Activated CD8-positive, alpha-beta memory T cell treated with anti-CD3 and anti-CD28 coated beads, Interleukin-2, amount 10 ng/mL, durations not matched to agents 7 days and 5 days (primary cell): ENCODE measurements at regions not wholly inside any gene's neighbourhood (a gene's known extent, or its start where the extent isn't known, plus 50 kb on each side); places are given as distances from the start of the nearest gene placed in this dataset.

Source experiments
- ATAC-seq: fragments of 150-1000 bp; cut with Tn5 transposase; one replicate; pipeline ENCODE4 v1.10.0; 2021; ENCODE audit warnings: moderate library complexity
- CTCF ChIA-PET: fragments of 350-600 bp; sonication (Branson Sonifier 250); formaldehyde crosslinking; loops from one replicate; lab custom pipeline; 2021; ENCODE audit warnings: antibody characterized with exemption; lab: Charles Lee
- DNase-seq: peaks from one replicate; pipeline ENCODE4 v3.0.0-alpha.2; 2020
- H3K27ac Mint-ChIP-seq: one replicate; pipeline ENCODE4 v1.8.0; 2021; ENCODE audit warnings: mild to moderate bottlenecking, mixed read lengths
- H3K27me3 Mint-ChIP-seq: one replicate; pipeline ENCODE4 v1.8.0; 2021; ENCODE audit warnings: mixed read lengths
- H3K36me3 Mint-ChIP-seq: one replicate; pipeline ENCODE4 v1.8.0; 2021; ENCODE audit warnings: mild to moderate bottlenecking, mixed read lengths
- H3K4me1 Mint-ChIP-seq: one replicate; pipeline ENCODE4 v1.8.0; 2021; ENCODE audit warnings: mixed read lengths
- H3K4me3 Mint-ChIP-seq: one replicate; pipeline ENCODE4 v1.8.0; 2021; ENCODE audit warnings: mild to moderate bottlenecking, moderate library complexity, mixed read lengths
- H3K9me3 Mint-ChIP-seq: one replicate; pipeline ENCODE4 v1.8.0; 2022; ENCODE audit warnings: low read depth, mixed read lengths

- Mint-ChIP-seq H3K4me3 (no peak overlapping the region), H3K27me3 (no peaks in the 10 kb centered on the region), H3K9me3 (no peaks in the 10 kb centered on the region), H3K36me3 (no peaks in the 10 kb centered on the region), H3K4me1 (no peaks in the 10 kb centered on the region), H3K27ac (no peak overlapping the region)
- ATAC-seq (no peak), DNase-seq (no peak)
- CTCF ChIA-PET: no interaction called here
These were observed 325.5 kb upstream of the IRX4 start for GRCh38 chr5:2208239-2208544.

DNA sequence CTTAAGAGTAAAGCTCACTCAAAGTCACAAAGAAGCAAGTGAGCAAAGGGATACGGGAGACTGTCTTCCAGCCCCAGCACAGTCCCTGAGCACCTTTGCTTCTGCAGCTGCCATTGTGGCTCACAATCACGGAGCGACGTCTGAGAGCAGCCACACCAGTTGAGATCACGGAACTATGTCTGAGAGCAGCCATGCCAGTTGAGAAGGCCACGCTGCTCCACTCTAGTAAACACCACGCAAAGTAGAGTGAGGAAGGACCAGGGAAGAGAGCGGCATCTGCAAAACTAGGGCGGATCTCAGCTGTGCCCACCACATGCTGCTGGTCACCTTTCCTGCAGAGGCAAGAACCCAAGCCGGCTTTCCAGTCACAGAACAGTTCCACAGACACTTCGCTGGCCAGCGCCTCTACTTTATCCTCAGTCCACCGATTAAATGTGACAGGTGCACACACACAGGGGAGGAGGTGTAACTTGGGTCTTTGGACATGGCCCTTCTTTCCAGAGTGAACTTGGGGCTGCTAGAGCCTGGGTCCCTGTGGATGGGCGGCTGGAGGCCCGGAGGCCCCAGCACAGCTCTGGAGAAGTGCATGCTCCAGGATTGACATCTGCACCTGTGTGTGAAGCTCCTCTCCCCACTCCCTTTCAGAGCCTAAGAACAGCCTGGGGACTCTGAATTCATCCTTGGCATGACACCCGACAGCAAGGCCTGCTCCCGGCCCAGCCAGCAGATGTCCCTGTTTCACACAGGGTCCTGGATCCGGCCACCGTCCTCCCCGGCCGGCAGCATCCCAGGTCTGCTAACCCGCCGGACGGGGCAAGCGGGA is 324.9 kb upstream of the IRX4 start:
- no peaks in the 10 kb centered on the region for H3K27me3 Mint-ChIP-seq
- DNase-seq: peak; percentile 30
- H3K9me3 Mint-ChIP-seq: no peaks in the 10 kb centered on the region
- ATAC-seq: no peak
- no peaks in the 10 kb centered on the region for H3K36me3 Mint-ChIP-seq
- no peak overlapping the region for H3K4me3 Mint-ChIP-seq
- H3K27ac Mint-ChIP-seq: no peak overlapping the region
- CTCF ChIA-PET: no interaction called here
- no peaks in the 10 kb centered on the region for H3K4me1 Mint-ChIP-seq

DNA sequence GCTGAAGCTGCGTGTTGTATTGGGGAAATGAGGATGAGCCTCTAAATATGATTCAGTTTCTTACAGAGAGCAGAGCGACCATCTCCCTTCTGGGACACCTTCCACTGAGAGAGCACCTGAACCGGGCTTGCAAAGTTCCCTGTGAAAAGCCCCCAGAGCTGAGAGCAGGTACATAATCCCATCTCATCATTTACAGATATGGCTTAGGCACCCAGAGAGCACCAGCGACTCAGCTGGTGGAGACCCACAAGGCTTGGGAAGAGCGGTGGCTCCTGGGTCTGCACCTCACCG is 324.3 kb upstream of the IRX4 start:
- Mint-ChIP-seq H3K4me3 (no peak overlapping the region), H3K36me3 (no peaks in the 10 kb centered on the region), H3K9me3 (no peaks in the 10 kb centered on the region), H3K4me1 (no peaks in the 10 kb centered on the region), H3K27me3 (no peaks in the 10 kb centered on the region), H3K27ac (no peak overlapping the region)
- ATAC-seq: no peak
- no peak for DNase-seq
- CTCF ChIA-PET: no interaction called here

GRCh38 chr5:2206293-2207108 is 323.8 kb upstream of the IRX4 start:
- no peaks in the 10 kb centered on the region for H3K9me3 Mint-ChIP-seq
- no peak overlapping the region for H3K27ac Mint-ChIP-seq
- no peak for ATAC-seq

DNA sequence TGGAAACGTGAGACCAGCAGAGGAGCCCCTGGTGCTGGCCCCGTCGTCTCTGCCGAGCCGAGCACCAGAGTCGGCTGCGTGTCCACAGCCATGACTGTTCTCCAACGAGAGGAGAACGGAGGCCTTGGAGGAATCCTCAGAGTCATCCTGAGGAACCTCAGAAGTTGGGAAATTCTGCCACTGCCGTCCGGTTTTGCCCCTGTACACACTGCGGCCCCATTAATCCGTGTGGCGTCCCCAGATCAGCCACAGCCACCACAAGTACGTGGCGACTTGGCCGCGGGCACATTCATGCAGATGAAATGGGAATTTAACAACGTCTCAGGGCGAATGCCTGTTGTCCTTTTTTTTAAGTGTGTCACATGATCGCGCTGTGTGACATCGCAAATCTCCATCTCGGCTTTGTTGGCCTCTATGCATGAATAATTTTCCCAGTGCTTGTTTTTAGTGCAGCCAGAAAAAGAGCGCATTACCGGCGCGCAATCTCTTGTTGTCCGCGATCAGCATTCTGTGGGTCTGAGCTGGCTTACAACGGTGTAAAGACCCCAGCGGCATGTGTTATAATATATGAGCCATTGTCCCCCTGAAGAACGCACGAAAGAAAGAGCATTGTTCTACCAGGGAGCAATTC is 323.0 kb upstream of the IRX4 start:
- H3K27ac Mint-ChIP-seq: no peak overlapping the region
- H3K4me1 Mint-ChIP-seq: no peaks in the 10 kb centered on the region
- no peaks in the 10 kb centered on the region for H3K27me3 Mint-ChIP-seq
- H3K36me3 Mint-ChIP-seq: no peaks in the 10 kb centered on the region
- CTCF ChIA-PET: no interaction called here
- no peaks in the 10 kb centered on the region for H3K9me3 Mint-ChIP-seq
- no peak for ATAC-seq
- H3K4me3 Mint-ChIP-seq: no peak overlapping the region
- peak; percentile 16 for DNase-seq

More at GRCh38 chr5:2206293-2207108, 323.8 kb upstream of the IRX4 start:
- Mint-ChIP-seq H3K36me3 (no peaks in the 10 kb centered on the region), H3K27me3 (no peaks in the 10 kb centered on the region), H3K4me1 (no peaks in the 10 kb centered on the region), H3K4me3 (no peak overlapping the region)
- peak; percentile 7 for DNase-seq
- CTCF ChIA-PET: no interaction called here

GRCh38 chr5:2205185-2205585 is 322.5 kb upstream of the IRX4 start:
- no peak overlapping the region for H3K4me3 Mint-ChIP-seq
- ATAC-seq (no peak), DNase-seq (peak; percentile 19)
- no peaks in the 10 kb centered on the region for H3K4me1 Mint-ChIP-seq
- no peak overlapping the region for H3K27ac Mint-ChIP-seq
- CTCF ChIA-PET: no interaction called here
- H3K27me3 Mint-ChIP-seq: no peaks in the 10 kb centered on the region
- no peaks in the 10 kb centered on the region for H3K36me3 Mint-ChIP-seq
- H3K9me3 Mint-ChIP-seq: no peaks in the 10 kb centered on the region

- peak; percentile 22 for DNase-seq
These were observed 321.9 kb upstream of the IRX4 start for GRCh38 chr5:2204366-2205184.

GRCh38 chr5:2203774-2204173 is 321.0 kb upstream of the IRX4 start:
- Mint-ChIP-seq H3K27me3 (no peaks in the 10 kb centered on the region), H3K4me3 (no peak overlapping the region), H3K9me3 (no peaks in the 10 kb centered on the region), H3K36me3 (no peaks in the 10 kb centered on the region), H3K27ac (no peak overlapping the region), H3K4me1 (no peaks in the 10 kb centered on the region)
- DNase-seq: peak; percentile 7
- no peak for ATAC-seq
- CTCF ChIA-PET: no interaction called here

More at GRCh38 chr5:2204366-2205184, 321.9 kb upstream of the IRX4 start:
- ATAC-seq: no peak
- no peaks in the 10 kb centered on the region for H3K27me3 Mint-ChIP-seq
- H3K27ac Mint-ChIP-seq: no peak overlapping the region
- no peak overlapping the region for H3K4me3 Mint-ChIP-seq
- no peaks in the 10 kb centered on the region for H3K4me1 Mint-ChIP-seq
- H3K9me3 Mint-ChIP-seq: no peaks in the 10 kb centered on the region
- CTCF ChIA-PET: no interaction called here
- H3K36me3 Mint-ChIP-seq: no peaks in the 10 kb centered on the region

DNA sequence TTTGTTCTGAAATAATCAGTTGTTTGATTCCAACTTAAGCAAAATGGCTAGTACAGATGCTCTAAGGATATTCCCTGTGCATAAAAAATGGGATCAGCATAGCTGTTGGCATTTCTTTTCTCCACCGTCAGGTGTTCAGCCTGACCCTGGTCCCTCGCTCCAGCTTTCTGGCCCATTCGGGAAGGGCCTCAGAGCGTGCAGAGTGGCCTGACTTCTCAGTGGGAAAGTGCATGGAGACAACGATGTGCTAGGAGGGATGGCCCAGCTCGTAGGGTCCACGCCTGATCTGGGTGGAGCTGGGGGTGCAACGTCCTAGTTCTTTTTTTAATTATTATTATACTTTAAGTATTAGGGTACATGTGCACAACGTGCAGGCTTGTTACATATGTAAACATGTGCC is 319.1 kb upstream of the IRX4 start:
- H3K27me3 Mint-ChIP-seq: no peaks in the 10 kb centered on the region
- CTCF ChIA-PET: no interaction called here
- no peak overlapping the region for H3K27ac Mint-ChIP-seq
- DNase-seq (peak; percentile 4), ATAC-seq (no peak)
- H3K4me3 Mint-ChIP-seq: no peak overlapping the region
- H3K4me1 Mint-ChIP-seq: no peaks in the 10 kb centered on the region
- H3K9me3 Mint-ChIP-seq: no peaks in the 10 kb centered on the region
- H3K36me3 Mint-ChIP-seq: no peaks in the 10 kb centered on the region

- Mint-ChIP-seq H3K4me1 (no peaks in the 10 kb centered on the region), H3K36me3 (no peaks in the 10 kb centered on the region), H3K27me3 (no peaks in the 10 kb centered on the region), H3K9me3 (no peaks in the 10 kb centered on the region), H3K27ac (no peak overlapping the region), H3K4me3 (no peak overlapping the region)
- CTCF ChIA-PET: no interaction called here
- DNase-seq: no peak
- ATAC-seq: no peak
These were observed 318.7 kb upstream of the IRX4 start for GRCh38 chr5:2201421-2201820.

DNA sequence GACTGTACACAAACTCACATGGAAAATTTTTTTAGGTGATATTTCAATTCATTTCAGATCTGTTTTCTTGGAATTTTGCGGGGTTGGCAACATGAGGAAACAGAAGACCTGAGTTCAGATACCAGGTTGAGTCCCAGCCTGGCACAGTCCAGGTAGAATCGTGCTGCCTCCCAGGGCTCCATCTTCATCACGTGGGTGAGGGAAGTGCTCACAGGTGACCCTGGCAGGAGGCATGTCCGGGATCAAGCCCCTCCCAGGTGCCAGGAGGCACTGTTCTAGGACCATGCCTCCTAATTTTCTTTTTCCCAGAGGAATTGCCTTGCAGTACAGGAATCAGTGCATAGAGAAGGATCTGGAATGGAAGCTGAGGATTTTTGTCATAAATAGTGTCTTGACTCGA is 318.3 kb upstream of the IRX4 start:
- no peak overlapping the region for H3K4me3 Mint-ChIP-seq
- H3K9me3 Mint-ChIP-seq: no peaks in the 10 kb centered on the region
- H3K27me3 Mint-ChIP-seq: no peaks in the 10 kb centered on the region
- no peak for ATAC-seq
- peak; percentile 4 for DNase-seq
- CTCF ChIA-PET: no interaction called here
- H3K4me1 Mint-ChIP-seq: no peaks in the 10 kb centered on the region
- no peaks in the 10 kb centered on the region for H3K36me3 Mint-ChIP-seq
- no peak overlapping the region for H3K27ac Mint-ChIP-seq

DNA sequence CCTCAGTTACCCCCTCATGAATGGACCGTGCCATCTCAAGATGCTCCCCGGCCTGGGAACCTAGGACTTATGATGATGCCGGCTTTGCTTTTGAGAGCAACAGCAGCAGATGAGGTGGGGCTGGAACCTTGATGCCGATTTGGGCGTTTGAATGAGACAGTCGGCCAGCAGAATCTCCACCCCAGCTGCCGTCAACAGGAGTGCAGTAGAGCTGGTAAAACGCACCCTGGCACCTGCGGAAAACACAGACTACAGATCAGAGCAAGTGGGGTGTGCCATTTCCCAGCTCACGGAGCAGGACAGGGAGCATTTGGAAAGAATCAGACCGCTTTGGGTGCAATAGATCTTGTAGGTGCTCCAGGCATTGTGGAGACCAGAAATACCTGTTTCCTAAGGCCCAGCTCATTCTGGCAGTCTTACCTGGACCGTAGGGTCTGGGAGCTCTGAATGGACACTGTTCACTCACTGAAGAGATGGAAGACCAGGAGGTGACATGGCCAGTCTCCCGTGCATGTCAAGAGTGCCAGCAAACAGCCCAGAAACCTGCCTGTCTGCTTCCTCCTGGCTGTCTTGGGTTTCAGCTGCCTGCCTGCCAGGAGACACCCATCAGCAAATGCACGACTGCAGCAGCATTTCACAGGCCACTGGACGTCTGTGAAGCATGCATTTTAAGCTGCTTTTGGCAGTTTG is 317.7 kb upstream of the IRX4 start:
- Mint-ChIP-seq H3K9me3 (peaks cover 2% of the 10 kb centered on the region), H3K4me1 (no peaks in the 10 kb centered on the region), H3K36me3 (no peaks in the 10 kb centered on the region), H3K27ac (no peak overlapping the region), H3K27me3 (no peaks in the 10 kb centered on the region), H3K4me3 (no peak overlapping the region)
- CTCF ChIA-PET: no interaction called here
- peak; percentile 9 for DNase-seq
- ATAC-seq: no peak

DNA sequence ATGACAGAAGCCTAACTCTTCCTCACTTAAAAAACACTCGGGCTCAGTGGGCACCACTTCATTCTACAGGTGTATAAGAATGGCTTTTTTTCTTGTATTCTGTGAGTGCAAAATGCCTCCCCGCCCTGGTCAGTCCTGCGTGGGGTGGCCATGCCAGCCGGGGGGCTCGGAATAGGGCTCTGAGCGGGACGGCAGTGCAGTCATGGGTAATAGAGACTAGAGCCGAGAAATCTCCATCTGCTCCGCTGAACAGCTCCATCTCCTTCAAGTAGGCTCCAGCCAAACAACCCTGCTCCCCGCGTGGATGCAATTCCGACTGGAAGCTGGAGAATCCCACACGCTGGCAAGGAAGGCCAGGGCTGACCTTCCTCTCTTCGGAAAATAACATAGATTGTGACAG is 317.0 kb upstream of the IRX4 start:
- H3K4me3 Mint-ChIP-seq: no peak overlapping the region
- H3K27ac Mint-ChIP-seq: no peak overlapping the region
- no peaks in the 10 kb centered on the region for H3K36me3 Mint-ChIP-seq
- CTCF ChIA-PET: no interaction called here
- no peak for ATAC-seq
- no peaks in the 10 kb centered on the region for H3K4me1 Mint-ChIP-seq
- peak; percentile 23 for DNase-seq
- H3K27me3 Mint-ChIP-seq: no peaks in the 10 kb centered on the region
- H3K9me3 Mint-ChIP-seq: peaks cover 2% of the 10 kb centered on the region
